PC-3 (cell line): ENCODE measurements at regions not wholly inside any gene's neighbourhood (a gene's known extent, or its start where the extent isn't known, plus 50 kb on each side); places are given as distances from the start of the nearest gene placed in this dataset.
A peak's percentile ranks its signal among the peaks of the same experiment; 100 is the strongest.

Experiments used
- ATAC-seq: fragments of 200-7000 bp; cut with Tn5 transposase; 2 replicates; pipeline ENCODE4 v1.9.1; 2020; ENCODE audit warnings: mild to moderate bottlenecking, moderate library complexity
- BruUV-seq: library from RNA; stranded (reverse); fragments of 400-500 nt; replicated peaks from 2 replicates; lab custom pipeline; 2021; lab: Mats Ljungman, UMichigan
- CTCF ChIA-PET: fragments of 300-600 bp; sonication (Branson Sonifier 250); formaldehyde crosslinking; loops from one replicate; lab custom pipeline; 2022; ENCODE audit warnings: antibody characterized with exemption; lab: Charles Lee
- POLR2A ChIA-PET: fragments of 300-600 bp; sonication (Branson Sonifier 250); formaldehyde crosslinking; loops from one replicate; lab custom pipeline; 2022; ENCODE audit warnings: antibody characterized with exemption; ENCODE audit not compliant: unreplicated experiment; lab: Charles Lee
- DNase-seq: peaks from one replicate; pipeline ENCODE4 v3.0.0-alpha.2; 2015
- H2AFZ ChIP-seq: fragments of 300-600 bp; sonication (generic); 2 replicates; pipeline ENCODE4 v1.6.0; 2016; ENCODE audit warnings: antibody characterized with exemption, low read length
- H3F3A ChIP-seq: fragments of 300-600 bp; sonication (generic); one replicate; pipeline ENCODE4 v1.6.0; 2017; ENCODE audit warnings: antibody characterized with exemption, low read length, control low read depth, mild to moderate bottlenecking; ENCODE audit not compliant: unreplicated experiment
- H3K27ac ChIP-seq: fragments of 300-600 bp; sonication (generic); 2 replicates; pipeline ENCODE4 v1.5.1; 2016; ENCODE audit warnings: mild to moderate bottlenecking, low read length
- H3K27me3 ChIP-seq: fragments of 300-600 bp; sonication (generic); 2 replicates; pipeline ENCODE4 v1.6.1; 2016; ENCODE audit warnings: low read length, mixed read lengths
- H3K36me3 ChIP-seq: fragments of 300-600 bp; sonication (generic); 2 replicates; pipeline ENCODE4 v1.6.1; 2016; ENCODE audit warnings: low read depth, mixed run types, low read length, mixed read lengths
- H3K4me1 ChIP-seq: fragments of 300-600 bp; sonication (generic); 2 replicates; pipeline ENCODE4 v1.5.1; 2016; ENCODE audit warnings: low read length; ENCODE audit not compliant: insufficient read depth
- H3K4me2 ChIP-seq: fragments of 300-600 bp; sonication (generic); 2 replicates; pipeline ENCODE4 v1.6.0; 2016; ENCODE audit warnings: low read length
- H3K4me3 ChIP-seq: fragments of 300-600 bp; sonication (generic); 2 replicates; pipeline ENCODE4 v1.5.1; 2016; ENCODE audit warnings: mild to moderate bottlenecking, low read length, mixed read lengths
- H3K79me2 ChIP-seq: fragments of 300-600 bp; sonication (generic); 2 replicates; pipeline ENCODE4 v1.6.1; 2017; ENCODE audit warnings: low read length, mixed read lengths
- H3K9ac ChIP-seq: fragments of 300-600 bp; sonication (generic); 2 replicates; pipeline ENCODE4 v1.6.0; 2016; ENCODE audit warnings: mild to moderate bottlenecking, low read length
- H3K9me2 ChIP-seq: fragments of 300-600 bp; sonication (generic); replicated peaks from 2 replicates; pipeline ENCODE4 v1.6.1; 2016; ENCODE audit warnings: mixed run types, low read length, mixed read lengths
- H3K9me3 ChIP-seq: fragments of 300-600 bp; sonication (generic); 2 replicates; pipeline ENCODE4 v1.6.1; 2016; ENCODE audit warnings: low read length, mixed read lengths
- H4K20me1 ChIP-seq: fragments of 300-600 bp; sonication (generic); 2 replicates; pipeline ENCODE4 v1.6.1; 2016; ENCODE audit warnings: low read length, mixed read lengths
- EZH2 ChIP-seq: fragments of 300-600 bp; sonication (generic); IDR thresholded peaks from one replicate; pipeline ENCODE4 v1.6.1; 2017; ENCODE audit warnings: antibody characterized with exemption, mild to moderate bottlenecking, low read length; ENCODE audit not compliant: unreplicated experiment
- EZH2phosphoT487 ChIP-seq: fragments of 300-600 bp; sonication (generic); IDR thresholded peaks from 2 replicates; pipeline ENCODE4 v1.6.1; 2018; ENCODE audit warnings: mild to moderate bottlenecking, antibody characterized with exemption, low read length, borderline replicate concordance
- intact Hi-C: fragments of 100-400 bp; cut with micrococcal nuclease; formaldehyde crosslinking; loops from 2 replicates; pipeline ENCODE4 v1.9.0; 2023
- TF ChIP-seq, protein P1 (sequence below): fragments of 300-600 bp; sonication (generic); conservative IDR thresholded peaks from 2 replicates; pipeline ENCODE4 v1.5.1; 2017; ENCODE audit warnings: antibody characterized with exemption, low read depth, mild to moderate bottlenecking, low read length

DNA sequence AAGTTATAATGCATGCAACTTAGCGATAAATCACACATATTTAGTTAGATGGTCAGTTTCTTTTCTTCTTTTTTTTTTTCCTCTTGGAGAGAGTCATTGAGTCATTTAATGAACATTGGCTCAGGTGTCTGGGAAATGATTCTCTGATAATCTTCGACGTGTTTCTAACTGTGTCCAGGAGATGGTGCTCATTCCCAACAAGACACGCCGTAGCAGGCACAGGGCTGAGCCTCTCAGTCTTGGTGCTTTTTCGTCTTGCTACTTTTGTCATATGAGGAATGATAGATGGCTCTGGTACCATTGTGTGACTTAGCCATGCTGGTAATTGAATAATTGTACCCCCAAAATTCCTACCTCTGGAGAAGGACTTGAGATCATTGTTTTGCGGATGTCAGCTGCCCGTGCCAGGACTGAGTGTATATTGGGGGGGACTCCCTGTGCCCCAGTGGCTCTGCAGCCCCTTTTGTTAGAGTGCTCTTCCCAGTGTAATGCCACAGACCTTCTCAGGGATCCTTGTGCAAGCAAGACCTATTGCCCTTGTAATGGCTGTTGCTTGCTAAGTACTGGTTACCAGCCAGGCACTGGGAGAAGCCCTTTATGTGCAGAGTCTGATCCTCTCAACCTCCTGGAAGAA is 107.6 kb upstream of the CYRIA start:
- H3K4me3 ChIP-seq: no peak overlapping the region
- POLR2A ChIA-PET: no interaction called here

DNA sequence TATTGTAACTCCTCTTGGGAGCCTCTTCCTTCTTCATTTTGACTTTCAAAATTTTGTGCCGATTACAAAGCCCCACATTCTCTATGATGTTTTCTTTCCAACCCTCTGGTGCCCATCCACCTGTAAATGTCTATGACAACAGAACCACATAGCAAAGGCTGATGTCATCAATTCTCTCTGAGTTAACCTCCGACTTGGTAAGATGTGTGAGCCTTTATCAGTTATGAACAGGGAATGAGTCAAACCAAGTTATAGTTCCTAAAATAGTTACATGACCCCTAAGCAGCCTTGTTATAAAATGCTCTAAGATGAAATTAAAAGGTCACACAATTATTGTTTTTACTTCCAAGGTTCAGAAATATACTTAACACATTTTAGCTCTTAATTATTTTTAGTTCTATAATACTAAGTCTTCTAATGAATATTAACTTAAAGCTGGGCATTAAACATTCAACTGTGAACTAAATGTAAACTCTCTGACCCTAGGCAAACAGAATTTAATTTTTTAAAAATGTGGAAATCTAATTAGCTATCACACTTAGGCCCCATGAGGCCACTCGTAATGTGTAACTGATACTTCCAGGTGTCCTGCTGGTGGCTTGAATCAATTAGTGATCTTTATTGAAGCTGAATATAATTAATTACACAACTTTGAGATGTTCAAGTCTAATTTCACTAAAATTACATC is 102.3 kb upstream of the CYRIA start:
- ChIA-PET CTCF (no interaction called here), POLR2A (no interaction called here)
- BruUV-seq: no TSS peak
- Histone ChIP-seq H3K4me3 (no peak overlapping the region), H3F3A (no peaks in the 10 kb centered on the region), H3K4me1 (no peaks in the 10 kb centered on the region), H3K36me3 (no peaks in the 10 kb centered on the region), H3K79me2 (no peaks in the 10 kb centered on the region), H3K27ac (no peak overlapping the region), H3K27me3 (no peaks in the 10 kb centered on the region), H4K20me1 (no peaks in the 10 kb centered on the region), H3K9me3 (no peaks in the 10 kb centered on the region), H3K9ac (no peak overlapping the region), H2AFZ (no peak overlapping the region), H3K9me2 (no peaks in the 10 kb centered on the region), H3K4me2 (no peak overlapping the region)
- ATAC-seq (no peak), DNase-seq (no peak)
- intact Hi-C loops: loop anchor here (10.0 kb wide), 1 partner anchor 537 kb away; no protein-coding TSS in a partner anchor
- TF ChIP-seq, protein P1, sequence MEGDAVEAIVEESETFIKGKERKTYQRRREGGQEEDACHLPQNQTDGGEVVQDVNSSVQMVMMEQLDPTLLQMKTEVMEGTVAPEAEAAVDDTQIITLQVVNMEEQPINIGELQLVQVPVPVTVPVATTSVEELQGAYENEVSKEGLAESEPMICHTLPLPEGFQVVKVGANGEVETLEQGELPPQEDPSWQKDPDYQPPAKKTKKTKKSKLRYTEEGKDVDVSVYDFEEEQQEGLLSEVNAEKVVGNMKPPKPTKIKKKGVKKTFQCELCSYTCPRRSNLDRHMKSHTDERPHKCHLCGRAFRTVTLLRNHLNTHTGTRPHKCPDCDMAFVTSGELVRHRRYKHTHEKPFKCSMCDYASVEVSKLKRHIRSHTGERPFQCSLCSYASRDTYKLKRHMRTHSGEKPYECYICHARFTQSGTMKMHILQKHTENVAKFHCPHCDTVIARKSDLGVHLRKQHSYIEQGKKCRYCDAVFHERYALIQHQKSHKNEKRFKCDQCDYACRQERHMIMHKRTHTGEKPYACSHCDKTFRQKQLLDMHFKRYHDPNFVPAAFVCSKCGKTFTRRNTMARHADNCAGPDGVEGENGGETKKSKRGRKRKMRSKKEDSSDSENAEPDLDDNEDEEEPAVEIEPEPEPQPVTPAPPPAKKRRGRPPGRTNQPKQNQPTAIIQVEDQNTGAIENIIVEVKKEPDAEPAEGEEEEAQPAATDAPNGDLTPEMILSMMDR: no peak
- no peak for TF ChIP-seq EZH2
- TF ChIP-seq EZH2phosphoT487: no peak

More for the DNA sequence above, 107.6 kb upstream of the CYRIA start:
- no peaks in the 10 kb centered on the region; the same call in 1 of the 2 replicates for H3K36me3 ChIP-seq
- no peak overlapping the region for H3K27ac ChIP-seq
- H3K9me2 ChIP-seq: no peaks in the 10 kb centered on the region
- no peaks in the 10 kb centered on the region for H3F3A ChIP-seq
- peak; percentile 56 for DNase-seq
- no peak overlapping the region for H3K9ac ChIP-seq
- intact Hi-C loops: loop anchor here (5.0 kb wide), 1 partner anchor 899 kb away; no protein-coding TSS in a partner anchor
- H4K20me1 ChIP-seq: no peaks in the 10 kb centered on the region
- H3K27me3 ChIP-seq: 0 out of 2 replicates have a peak, but pooled peaks cover 3% of the 10 kb centered on the region
- no peak overlapping the region for H3K4me2 ChIP-seq
- H3K79me2 ChIP-seq: no peaks in the 10 kb centered on the region
- BruUV-seq: no TSS peak
- no peaks in the 10 kb centered on the region for H3K9me3 ChIP-seq
- H2AFZ ChIP-seq: no peak overlapping the region
- ATAC-seq: no peak
- CTCF ChIA-PET: no interaction called here
- no peaks in the 10 kb centered on the region for H3K4me1 ChIP-seq
- TF ChIP-seq, protein P1: peak; percentile 68
- TF ChIP-seq EZH2: no peak

DNA sequence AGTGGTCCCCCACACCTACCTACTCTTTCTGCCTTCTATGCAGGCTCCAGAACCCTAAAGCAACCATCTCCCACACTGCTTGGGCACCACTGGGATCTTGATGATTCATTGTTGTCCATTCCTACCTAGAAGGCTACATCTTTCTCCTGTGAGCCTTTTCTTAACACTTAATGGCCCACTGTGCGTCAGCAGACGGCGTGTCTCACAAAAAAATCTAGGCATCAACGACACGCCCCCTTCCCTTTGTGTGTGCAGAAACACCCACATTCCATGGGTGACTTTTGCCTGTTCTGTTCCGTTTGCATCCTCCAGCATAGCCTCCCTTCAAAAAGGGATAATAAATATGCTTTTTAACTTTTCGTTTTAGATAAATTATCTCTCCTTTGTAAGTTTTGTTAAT is 99.7 kb upstream of the CYRIA start:
- Histone ChIP-seq H3K9me2 (no peaks in the 10 kb centered on the region), H3K79me2 (no peaks in the 10 kb centered on the region), H3K9me3 (no peaks in the 10 kb centered on the region), H3K4me3 (no peak overlapping the region), H3F3A (no peaks in the 10 kb centered on the region), H3K27ac (no peak overlapping the region), H3K27me3 (peaks cover 4% of the 10 kb centered on the region; the same call in 1 of the 2 replicates), H3K9ac (no peak overlapping the region), H3K4me2 (no peak overlapping the region), H2AFZ (no peak overlapping the region), H3K36me3 (no peaks in the 10 kb centered on the region), H4K20me1 (no peaks in the 10 kb centered on the region), H3K4me1 (no peaks in the 10 kb centered on the region)
- intact Hi-C loops: loop anchor here (10.0 kb wide), 1 partner anchor 539 kb away; no protein-coding TSS in a partner anchor
- no peak for ATAC-seq
- ChIA-PET POLR2A (no interaction called here), CTCF (no interaction called here)
- no peak for TF ChIP-seq EZH2
- TF ChIP-seq, protein P1: no peak
- TF ChIP-seq EZH2phosphoT487: no peak
- DNase-seq: no peak
- no TSS peak for BruUV-seq
